ENCODE measurements at regions not wholly inside any gene's neighbourhood (a gene's known extent, or its start where the extent isn't known, plus 50 kb on each side); places are given as distances from the start of the nearest gene placed in this dataset.

GRCh38 chr2:236772220-236772837 lies 202.7 kb downstream of the ACKR3 start:
- Histone ChIP-seq H3K79me2 (replicated peaks; ENCODE audit: insufficient read depth, low read length) (no peaks in the 10 kb centered on the region), H3K27me3 (ENCODE audit: insufficient read depth, low read depth, low read length) (no peaks in the 10 kb centered on the region), H3K4me2 (ENCODE audit: low read length) (no peak overlapping the region), H3K27ac (ENCODE audit: low read length) (no peak overlapping the region), H3K9ac (ENCODE audit: low read length) (no peak overlapping the region), H2AFZ (ENCODE audit: low read depth, low read length) (no peak overlapping the region), H3K9me3 (ENCODE audit: low read length) (no peaks in the 10 kb centered on the region), H3K9me2 (ENCODE audit: insufficient read depth, low read length) (no peaks in the 10 kb centered on the region), H3F3A (ENCODE audit: insufficient read depth, low read length, poor library complexity, severe bottlenecking) (no peaks in the 10 kb centered on the region), H3K36me3 (ENCODE audit: insufficient read depth, low read length) (no peaks in the 10 kb centered on the region), H3K4me3 (ENCODE audit: low read length) (no peak overlapping the region), H4K20me1 (ENCODE audit: insufficient read depth) (no peaks in the 10 kb centered on the region)
- TF ChIP-seq CTCF (IDR thresholded peaks at IDR 0.05; ENCODE audit: poor library complexity, severe bottlenecking): no peak
- TF ChIP-seq EP300 (conservative IDR thresholded peaks at IDR 0.05; ENCODE audit: poor library complexity, severe bottlenecking): no peak
- no peak for TF ChIP-seq REST (IDR thresholded peaks at IDR 0.05; ENCODE audit: borderline replicate concordance)
- TF ChIP-seq TAF1 (IDR thresholded peaks at IDR 0.05; ENCODE audit: low read depth): no peak
- no peak for TF ChIP-seq EZH2 (IDR thresholded peaks at IDR 0.05; ENCODE audit: borderline replicate concordance, insufficient read depth, low read length, poor library complexity, severe bottlenecking)
- no peak for TF ChIP-seq MXI1 (conservative IDR thresholded peaks at IDR 0.05; ENCODE audit: poor library complexity, severe bottlenecking)
- TF ChIP-seq RAD21 (conservative IDR thresholded peaks at IDR 0.05): no peak

- Histone ChIP-seq H3K9ac (ENCODE audit: low read length) (no peak overlapping the region), H4K20me1 (ENCODE audit: insufficient read depth) (no peaks in the 10 kb centered on the region), H2AFZ (ENCODE audit: low read depth, low read length) (no peak overlapping the region), H3K27ac (ENCODE audit: low read length) (no peak overlapping the region), H3K27me3 (ENCODE audit: insufficient read depth, low read depth, low read length) (no peaks in the 10 kb centered on the region), H3K9me3 (ENCODE audit: low read length) (no peaks in the 10 kb centered on the region), H3K36me3 (ENCODE audit: insufficient read depth, low read length) (no peaks in the 10 kb centered on the region), H3K4me2 (ENCODE audit: low read length) (no peak overlapping the region), H3K9me2 (ENCODE audit: insufficient read depth, low read length) (no peaks in the 10 kb centered on the region), H3F3A (ENCODE audit: insufficient read depth, low read length, poor library complexity, severe bottlenecking) (no peaks in the 10 kb centered on the region), H3K79me2 (replicated peaks; ENCODE audit: insufficient read depth, low read length) (no peaks in the 10 kb centered on the region), H3K4me3 (ENCODE audit: low read length) (no peak overlapping the region)
- TF ChIP-seq POLR2AphosphoS5 (IDR thresholded peaks at IDR 0.05) (no peak), REST (IDR thresholded peaks at IDR 0.05; ENCODE audit: borderline replicate concordance) (no peak), RAD21 (conservative IDR thresholded peaks at IDR 0.05) (no peak)
These were observed 203.6 kb downstream of the ACKR3 start for GRCh38 chr2:236773206-236773605.

All from neural cell (in vitro differentiated cells).